GM12872 (cell line): ENCODE measurements at regions not wholly inside any gene's neighbourhood (a gene's known extent, or its start where the extent isn't known, plus 50 kb on each side); places are given as distances from the start of the nearest gene placed in this dataset.

Experiments
- TF ChIP-seq, protein P1 (sequence below): IDR thresholded peaks from 3 replicates; pipeline ENCODE4 v1.5.1; 2011; ENCODE audit warnings: low read depth, mild to moderate bottlenecking, low read length, moderate library complexity; ENCODE audit not compliant: insufficient read depth

DNA sequence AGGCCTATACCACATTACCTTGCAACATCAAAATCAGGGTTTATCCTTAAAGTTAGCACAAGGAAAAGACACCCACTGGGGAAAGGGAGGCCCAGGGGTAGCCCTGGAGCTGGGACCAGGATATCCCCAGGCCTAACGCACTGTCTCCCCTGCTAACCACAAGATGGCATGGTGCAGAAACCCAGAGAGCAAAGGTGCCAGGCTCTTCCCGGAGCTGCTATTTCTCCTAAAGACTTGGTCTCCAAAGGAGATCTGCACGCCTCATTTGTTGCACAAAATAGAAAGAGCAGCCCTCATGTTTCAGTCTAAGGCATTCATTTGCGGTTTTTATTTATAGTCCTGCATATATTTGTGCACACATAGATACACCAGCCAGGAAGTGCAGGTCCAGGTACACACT lies 408.6 kb downstream of the SOX9 start:
- TF ChIP-seq, protein P1, sequence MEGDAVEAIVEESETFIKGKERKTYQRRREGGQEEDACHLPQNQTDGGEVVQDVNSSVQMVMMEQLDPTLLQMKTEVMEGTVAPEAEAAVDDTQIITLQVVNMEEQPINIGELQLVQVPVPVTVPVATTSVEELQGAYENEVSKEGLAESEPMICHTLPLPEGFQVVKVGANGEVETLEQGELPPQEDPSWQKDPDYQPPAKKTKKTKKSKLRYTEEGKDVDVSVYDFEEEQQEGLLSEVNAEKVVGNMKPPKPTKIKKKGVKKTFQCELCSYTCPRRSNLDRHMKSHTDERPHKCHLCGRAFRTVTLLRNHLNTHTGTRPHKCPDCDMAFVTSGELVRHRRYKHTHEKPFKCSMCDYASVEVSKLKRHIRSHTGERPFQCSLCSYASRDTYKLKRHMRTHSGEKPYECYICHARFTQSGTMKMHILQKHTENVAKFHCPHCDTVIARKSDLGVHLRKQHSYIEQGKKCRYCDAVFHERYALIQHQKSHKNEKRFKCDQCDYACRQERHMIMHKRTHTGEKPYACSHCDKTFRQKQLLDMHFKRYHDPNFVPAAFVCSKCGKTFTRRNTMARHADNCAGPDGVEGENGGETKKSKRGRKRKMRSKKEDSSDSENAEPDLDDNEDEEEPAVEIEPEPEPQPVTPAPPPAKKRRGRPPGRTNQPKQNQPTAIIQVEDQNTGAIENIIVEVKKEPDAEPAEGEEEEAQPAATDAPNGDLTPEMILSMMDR: no peak

DNA sequence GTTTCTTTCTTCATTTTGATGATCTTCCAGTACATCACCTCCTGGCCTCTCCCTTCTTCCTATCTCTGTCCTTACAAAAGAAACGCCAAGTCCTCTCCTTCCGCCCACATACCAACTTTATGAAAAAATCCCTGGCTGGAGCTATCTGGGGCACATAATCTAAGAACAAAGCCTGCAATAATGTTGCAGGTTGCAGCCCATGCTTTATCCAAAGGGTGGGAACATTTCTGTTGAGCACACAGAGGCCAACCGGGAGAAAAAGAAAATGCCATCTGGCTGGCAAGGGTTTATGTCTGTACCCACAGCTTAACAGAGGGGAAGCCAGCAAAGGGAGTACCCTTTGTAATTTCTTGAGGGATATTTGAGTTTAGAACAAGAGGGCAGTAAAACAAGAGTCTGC lies 409.6 kb downstream of the SOX9 start:
- TF ChIP-seq, protein P1: no peak

DNA sequence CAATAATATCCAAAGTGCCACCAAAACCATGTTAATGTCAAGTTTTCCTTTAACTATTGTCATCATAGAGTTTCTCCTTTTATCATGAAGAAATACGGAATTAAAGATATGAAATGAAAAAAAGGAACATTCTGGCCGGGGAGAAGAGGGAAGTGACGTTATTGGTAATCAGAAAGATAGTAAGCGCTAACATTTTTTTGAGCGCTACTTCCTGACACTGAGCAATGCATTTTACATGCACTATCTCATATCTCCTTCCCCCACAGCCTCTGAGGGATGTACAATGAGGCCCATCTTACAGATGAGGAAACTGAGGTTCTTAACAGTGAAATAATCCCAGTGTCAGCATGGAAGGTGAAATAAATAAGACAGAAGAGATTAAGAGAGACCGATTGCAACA lies 410.9 kb downstream of the SOX9 start:
- TF ChIP-seq, protein P1: no peak

DNA sequence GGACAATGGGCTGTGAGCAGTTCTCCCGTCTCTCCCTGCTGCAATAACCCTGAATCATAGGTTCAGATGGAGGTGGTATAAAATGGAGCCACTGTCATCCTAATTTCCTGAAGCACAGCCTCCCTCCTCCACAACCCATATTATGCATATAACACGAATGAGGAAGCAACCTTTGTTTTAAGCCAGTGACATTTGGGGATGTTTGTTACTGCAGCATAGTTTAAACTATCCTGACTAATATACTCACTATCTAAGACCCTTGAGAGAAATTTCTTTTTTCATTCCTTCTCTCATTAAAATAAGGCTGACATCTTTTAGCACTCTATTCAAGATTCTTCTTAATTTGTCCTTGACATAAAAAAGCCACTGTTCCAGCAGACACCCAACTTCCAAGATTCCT lies 413.4 kb downstream of the SOX9 start:
- TF ChIP-seq, protein P1: no peak

DNA sequence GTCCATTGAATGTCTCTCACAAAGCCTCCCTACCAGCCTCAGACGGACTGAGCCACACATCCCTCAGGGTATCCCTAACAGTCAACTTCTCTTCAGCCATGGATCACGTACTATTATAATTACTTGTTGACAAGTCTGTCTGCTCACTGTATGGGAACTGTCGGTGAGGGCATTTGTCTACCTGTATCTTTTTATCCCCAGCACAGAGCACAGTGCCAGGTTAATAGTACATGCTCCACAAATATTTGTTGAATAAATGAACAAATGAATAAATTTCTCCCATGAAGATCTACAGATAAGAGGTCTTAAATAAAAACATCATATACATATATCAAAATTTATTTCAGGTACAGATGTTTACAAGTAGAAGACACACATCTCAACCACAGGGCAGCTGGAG lies 414.0 kb downstream of the SOX9 start:
- TF ChIP-seq, protein P1: no peak

DNA sequence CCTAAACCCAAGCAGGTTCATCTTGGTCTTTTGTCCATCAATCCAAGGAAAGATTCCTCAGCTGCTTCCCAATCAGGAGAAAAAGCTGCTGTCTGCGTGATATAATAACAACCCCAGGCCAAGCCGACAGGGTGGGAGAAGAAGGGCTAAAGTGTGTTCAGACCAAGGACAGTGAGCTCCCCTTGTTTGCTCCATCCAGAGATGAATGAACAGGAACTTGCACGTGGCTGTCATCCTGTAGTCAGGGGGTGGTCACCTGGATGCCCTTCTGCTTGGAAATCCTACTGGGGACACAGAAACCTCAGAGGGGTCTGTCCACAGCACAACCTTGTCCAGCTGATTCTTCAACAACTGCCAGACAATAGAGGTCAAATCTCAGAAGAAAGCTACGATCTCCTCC lies 414.5 kb downstream of the SOX9 start:
- TF ChIP-seq, protein P1: no peak

DNA sequence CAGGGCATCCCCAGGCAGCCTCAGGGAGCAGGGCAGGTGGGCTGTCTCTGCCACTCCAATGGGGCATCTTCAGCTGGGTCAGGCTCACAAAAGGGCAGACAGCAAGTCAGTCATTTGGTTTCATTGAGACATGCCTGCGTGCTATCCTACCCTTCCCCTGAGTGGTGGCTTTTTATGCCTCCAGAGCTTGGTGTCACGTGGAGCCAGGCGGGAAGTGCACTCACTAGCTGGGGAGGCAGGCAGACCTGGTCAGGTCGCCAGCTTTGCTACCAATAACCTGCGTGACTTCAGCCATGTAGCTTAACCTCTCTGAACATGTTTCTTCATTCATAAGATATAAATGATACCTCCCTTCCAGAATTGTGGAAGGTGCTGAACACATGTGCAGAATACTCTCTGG lies 415.0 kb downstream of the SOX9 start:
- TF ChIP-seq, protein P1: no peak

DNA sequence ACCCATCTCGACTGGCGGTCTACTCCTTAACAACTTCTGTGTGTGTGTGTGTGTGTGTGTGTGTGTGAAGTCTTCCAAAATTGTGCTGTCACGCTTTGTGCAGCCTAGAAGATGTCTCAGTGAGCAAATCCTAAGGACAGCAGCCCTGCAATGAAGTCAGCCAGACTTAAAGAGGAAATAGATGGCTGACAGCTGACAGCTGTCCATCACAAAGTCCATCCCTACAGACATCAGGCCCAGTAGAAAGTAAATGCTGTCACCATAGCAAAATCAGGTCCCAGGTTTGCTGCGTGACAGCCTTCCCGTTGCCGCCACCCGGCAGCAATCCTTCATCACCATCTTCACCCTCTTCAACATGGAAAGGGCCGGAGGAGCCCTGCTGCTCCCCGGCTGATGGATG lies 416.0 kb downstream of the SOX9 start:
- TF ChIP-seq, protein P1: no peak
